H9 (cell line): ENCODE measurements at regions not wholly inside any gene's neighbourhood (a gene's known extent, or its start where the extent isn't known, plus 50 kb on each side); places are given as distances from the start of the nearest gene placed in this dataset.

Experiments used
- DNase-seq: peaks from one replicate; pipeline ENCODE4 v3.0.0-alpha.2; 2017
- H2AFZ ChIP-seq: one replicate; pipeline ENCODE4 v1.6.1; 2013; ENCODE audit warnings: mild to moderate bottlenecking, low read length, control low read depth, moderate library complexity
- H2AK5ac ChIP-seq: 2 replicates; pipeline ENCODE4 v1.6.1; 2013; ENCODE audit warnings: low read length, control low read depth, mixed read lengths; ENCODE audit not compliant: insufficient read length
- H2BK120ac ChIP-seq: one replicate; pipeline ENCODE4 v1.6.1; 2013; ENCODE audit warnings: low read depth, mild to moderate bottlenecking, low read length, control low read depth, inconsistent platforms; ENCODE audit not compliant: poor library complexity, severe bottlenecking
- H2BK12ac ChIP-seq: 2 replicates; pipeline ENCODE4 v1.6.1; 2013; ENCODE audit warnings: low read length, control low read depth, mixed read lengths, low read depth; ENCODE audit not compliant: insufficient read length
- H2BK15ac ChIP-seq: 2 replicates; pipeline ENCODE4 v1.6.1; 2013; ENCODE audit warnings: low read depth, low read length, control low read depth
- H2BK20ac ChIP-seq: one replicate; pipeline ENCODE4 v1.6.1; 2013; ENCODE audit warnings: low read depth, mild to moderate bottlenecking, low read length, control low read depth, inconsistent platforms; ENCODE audit not compliant: poor library complexity, severe bottlenecking
- H2BK5ac ChIP-seq: 2 replicates; pipeline ENCODE4 v1.6.1; 2013; ENCODE audit warnings: low read length, control low read depth, mixed read lengths; ENCODE audit not compliant: insufficient read length
- H3K14ac ChIP-seq: 2 replicates; pipeline ENCODE4 v1.6.1; 2013; ENCODE audit warnings: low read length, control low read depth; ENCODE audit not compliant: insufficient read depth
- H3K18ac ChIP-seq: 2 replicates; pipeline ENCODE4 v1.6.1; 2013; ENCODE audit warnings: low read depth, mild to moderate bottlenecking, mixed read lengths, low read length, control low read depth; ENCODE audit not compliant: insufficient read length
- H3K23ac ChIP-seq: 2 replicates; pipeline ENCODE4 v1.6.1; 2013; ENCODE audit warnings: low read length, control low read depth, mixed read lengths, low read depth; ENCODE audit not compliant: insufficient read length
- H3K23me2 ChIP-seq: 2 replicates; pipeline ENCODE4 v1.6.1; 2013; ENCODE audit warnings: low read depth, mild to moderate bottlenecking, mixed read lengths, low read length, control low read depth; ENCODE audit not compliant: insufficient read length, poor library complexity, severe bottlenecking
- H3K27ac ChIP-seq: 2 replicates; pipeline ENCODE4 v1.5.1; 2013; ENCODE audit warnings: low read length, control low read depth, mixed read lengths, low read depth; ENCODE audit not compliant: insufficient read length
- H3K27me3 ChIP-seq: 2 replicates; pipeline ENCODE4 v1.6.1; 2013; ENCODE audit warnings: low read length, control low read depth, inconsistent platforms; ENCODE audit not compliant: insufficient read depth
- H3K4ac ChIP-seq: 2 replicates; pipeline ENCODE4 v1.6.1; 2013; ENCODE audit warnings: low read depth, mild to moderate bottlenecking, control low read depth, inconsistent platforms, low read length, moderate library complexity
- H3K4me1 ChIP-seq: 2 replicates; pipeline ENCODE4 v1.6.1; 2013; ENCODE audit warnings: low read length, control low read depth, inconsistent platforms; ENCODE audit not compliant: insufficient read depth
- H3K4me2 ChIP-seq: 2 replicates; pipeline ENCODE4 v1.6.1; 2013; ENCODE audit warnings: low read length, control low read depth, mixed read lengths; ENCODE audit not compliant: insufficient read length, insufficient read depth
- H3K56ac ChIP-seq: 2 replicates; pipeline ENCODE4 v1.6.1; 2013; ENCODE audit warnings: low read depth, mild to moderate bottlenecking, mixed read lengths, low read length, control low read depth; ENCODE audit not compliant: insufficient read length
- H3K79me1 ChIP-seq: 2 replicates; pipeline ENCODE4 v1.6.1; 2013; ENCODE audit warnings: low read depth, mild to moderate bottlenecking, moderate library complexity, low read length, control low read depth, inconsistent platforms; ENCODE audit not compliant: insufficient read depth, poor library complexity, severe bottlenecking
- H3K79me2 ChIP-seq: 2 replicates; pipeline ENCODE4 v1.6.1; 2013; ENCODE audit warnings: low read length, control low read depth, inconsistent platforms; ENCODE audit not compliant: insufficient read depth
- H3K9ac ChIP-seq: 2 replicates; pipeline ENCODE4 v1.6.1; 2013; ENCODE audit warnings: low read length, control low read depth, mixed read lengths; ENCODE audit not compliant: insufficient read length; ENCODE audit errors: extremely low read depth
- H3K9me3 ChIP-seq: one replicate; pipeline ENCODE4 v1.6.1; 2013; ENCODE audit warnings: low read depth, low read length, inconsistent platforms; ENCODE audit not compliant: control insufficient read depth
- H3T11ph ChIP-seq: one replicate; pipeline ENCODE4 v1.6.1; 2013; ENCODE audit warnings: mild to moderate bottlenecking, low read length, control low read depth, inconsistent platforms
- H4K20me1 ChIP-seq: one replicate; pipeline ENCODE4 v1.6.1; 2013; ENCODE audit not compliant: control insufficient read depth, insufficient read length, insufficient read depth
- H4K5ac ChIP-seq: 2 replicates; pipeline ENCODE4 v1.6.1; 2013; ENCODE audit warnings: low read depth, mild to moderate bottlenecking, mixed read lengths, low read length, control low read depth; ENCODE audit not compliant: insufficient read length
- H4K8ac ChIP-seq: replicated peaks from 2 replicates; pipeline ENCODE4 v1.6.1; 2013; ENCODE audit warnings: low read length, control low read depth, mixed read lengths, low read depth; ENCODE audit not compliant: insufficient read length
- H4K91ac ChIP-seq: 2 replicates; pipeline ENCODE4 v1.6.1; 2013; ENCODE audit warnings: low read depth, mild to moderate bottlenecking, moderate library complexity, mixed read lengths, low read length, control low read depth; ENCODE audit not compliant: insufficient read length
- H3K27ac Mint-ChIP-seq, 3 experiments: 2 replicates in 2 of 3; 3 replicates in 1 of 3; pipeline ENCODE4 v1.8.0; 2020 to 2021; ENCODE audit warnings: mixed read lengths in 3 of 3, mild to moderate bottlenecking in 1 of 3, moderate library complexity in 1 of 3
- H3K27me3 Mint-ChIP-seq: 2 replicates; pipeline ENCODE4 v1.8.0; 2021; ENCODE audit warnings: low read depth, mild to moderate bottlenecking, moderate library complexity, mixed read lengths
- H3K36me3 Mint-ChIP-seq, 3 experiments: 2 replicates in 2 of 3; 3 replicates in 1 of 3; pipeline ENCODE4 v1.8.0; 2020 to 2021; ENCODE audit warnings: low read depth in 3 of 3, mixed read lengths in 3 of 3; ENCODE audit not compliant: insufficient read depth in 1 of 3
- H3K4me1 Mint-ChIP-seq, 2 experiments: 2 replicates each; pipeline ENCODE4 v1.8.0; 2020; ENCODE audit warnings: mixed read lengths in 2 of 2
- H3K4me3 Mint-ChIP-seq, 2 experiments: 2 replicates in 1 of 2; 3 replicates in 1 of 2; pipeline ENCODE4 v1.8.0; 2020 to 2021; ENCODE audit warnings: mild to moderate bottlenecking in 2 of 2, mixed read lengths in 2 of 2, moderate library complexity in 1 of 2
- H3K9me3 Mint-ChIP-seq, 2 experiments: 2 replicates in 1 of 2; 3 replicates in 1 of 2; pipeline ENCODE4 v1.8.0; 2020; ENCODE audit warnings: mild to moderate bottlenecking in 2 of 2, mixed read lengths in 2 of 2, moderate library complexity in 1 of 2
- CTCF ChIP-seq: fragments of 200-600 bp; sonication (generic); conservative IDR thresholded peaks from 3 replicates; pipeline ENCODE4 v1.8.0; 2021; ENCODE audit warnings: antibody characterized with exemption, mild to moderate bottlenecking
- WGBS: extraction: QIAGEN DNeasy Blood & Tissue Kit; methylation state at CpG from one replicate; pipeline ENCODE4 v1.1.7; 2013; ENCODE audit warnings: missing lambda C conversion rate, low lambda C conversion rate, mixed read lengths; ENCODE audit not compliant: insufficient read length; ENCODE audit errors: extremely low coverage; 5-methylcytosine and 5-hydroxymethylcytosine counted together

- Histone ChIP-seq H2BK15ac (no peak overlapping the region), H2AK5ac (no peak overlapping the region), H4K5ac (no peak overlapping the region), H4K8ac (no peak overlapping the region), H3K4me2 (no peak overlapping the region), H3T11ph (no peak overlapping the region), H2AFZ (no peak overlapping the region), H3K56ac (no peak overlapping the region), H2BK5ac (no peak overlapping the region), H3K9ac (no peak overlapping the region), H2BK120ac (no peak overlapping the region), H3K79me1 (no peaks in the 10 kb centered on the region), H3K18ac (no peak overlapping the region), H2BK12ac (no peak overlapping the region), H3K27me3 (no peaks in the 10 kb centered on the region), H3K23ac (no peak overlapping the region), H3K4ac (no peak overlapping the region), H3K79me2 (no peaks in the 10 kb centered on the region), H3K9me3 (no peaks in the 10 kb centered on the region), H3K14ac (no peak overlapping the region), H2BK20ac (no peak overlapping the region), H3K4me1 (no peaks in the 10 kb centered on the region), H4K20me1 (no peaks in the 10 kb centered on the region), H3K27ac (no peak overlapping the region), H4K91ac (no peak overlapping the region), H3K23me2 (no peaks in the 10 kb centered on the region)
- Mint-ChIP-seq H3K4me1 (peaks cover 0 to 5% of the 10 kb centered on the region in 2 experiments; a peak in 3 of 4 replicates), H3K27ac (no peak overlapping the region), H3K4me3 (no peak overlapping the region), H3K36me3 (no peaks in the 10 kb centered on the region), H3K9me3 (no peaks in the 10 kb centered on the region), H3K27me3 (peaks cover 2% of the 10 kb centered on the region)
- peak; percentile 35 for DNase-seq
- WGBS, result no CpG with 5 or more reads among the region's 6 CpGs
- TF ChIP-seq CTCF, result no peak
Observed at GRCh38 chr20:19004975-19005374, 191.4 kb downstream of the SCP2D1 start.
